H1 (cell line): ENCODE measurements at regions not wholly inside any gene's neighbourhood (a gene's known extent, or its start where the extent isn't known, plus 50 kb on each side); places are given as distances from the start of the nearest gene placed in this dataset.

Experiments
- CTCF ChIA-PET: fragments of 300-600 bp; sonication (Branson Sonifier 250); formaldehyde crosslinking; loops from one replicate; lab custom pipeline; 2021; ENCODE audit not compliant: partially characterized antibody; lab: Charles Lee
- POLR2A ChIA-PET: fragments of 300-600 bp; sonication (Branson Sonifier 250); formaldehyde crosslinking; loops from one replicate; lab custom pipeline; 2021; ENCODE audit warnings: inconsistent platforms; ENCODE audit not compliant: partially characterized antibody; lab: Charles Lee
- DNase-seq, 2 experiments: peaks; one replicate each; pipeline versions ENCODE4 v3.0.0 to v3.0.0-alpha.2; 2010 to 2022; ENCODE audit warnings: low spot score in 2 of 2, low read depth in 1 of 2, mixed read lengths in 1 of 2
- FAIRE-seq: peaks from 2 replicates; lab custom pipeline; 2011; peaks lifted over from hg19 to GRCh38; lab: Jason Lieb, UNC
- H2AFZ ChIP-seq: 2 replicates; pipeline ENCODE4 v1.8.1; 2012; ENCODE audit warnings: low read length, inconsistent platforms
- H2AK5ac ChIP-seq: 2 replicates; pipeline ENCODE4 v1.6.1; 2013; ENCODE audit warnings: low read depth, low read length
- H2BK120ac ChIP-seq: replicated peaks from 2 replicates; pipeline ENCODE3; 2013; ENCODE audit warnings: low read depth, low read length, inconsistent platforms
- H2BK12ac ChIP-seq: 2 replicates; pipeline ENCODE4 v1.6.1; 2013; ENCODE audit warnings: low read depth, low read length
- H2BK15ac ChIP-seq: 2 replicates; pipeline ENCODE4 v1.6.1; 2013; ENCODE audit warnings: low read length
- H2BK20ac ChIP-seq: 2 replicates; pipeline ENCODE4 v1.6.1; 2013; ENCODE audit warnings: low read length
- H2BK5ac ChIP-seq: 2 replicates; pipeline ENCODE4 v1.6.1; 2013; ENCODE audit warnings: low read depth, low read length
- H3K14ac ChIP-seq: 2 replicates; pipeline ENCODE4 v1.6.1; 2013; ENCODE audit warnings: inconsistent platforms; ENCODE audit not compliant: insufficient read length
- H3K18ac ChIP-seq: 2 replicates; pipeline ENCODE4 v1.6.1; 2013; ENCODE audit warnings: low read length; ENCODE audit errors: extremely low read depth
- H3K23ac ChIP-seq: 2 replicates; pipeline ENCODE4 v1.6.1; 2013; ENCODE audit warnings: inconsistent platforms; ENCODE audit not compliant: insufficient read length
- H3K23me2 ChIP-seq: 2 replicates; pipeline ENCODE4 v1.6.1; 2013; ENCODE audit warnings: low read depth, low read length
- H3K27ac ChIP-seq: 2 replicates; pipeline ENCODE4 v1.6.1; 2011; ENCODE audit warnings: low read depth, low read length, inconsistent platforms
- H3K27me3 ChIP-seq, 4 experiments: replicated peaks in 1 of 4; 1 replicate in 1 of 4; 2 replicates in 3 of 4; pipeline versions ENCODE4 v1.6.1 to v1.8.1; 2011 to 2013; ENCODE audit warnings: low read length in 3 of 4, mild to moderate bottlenecking in 3 of 4, inconsistent platforms in 2 of 4, mixed read lengths in 2 of 4, moderate library complexity in 1 of 4; ENCODE audit not compliant: control insufficient read depth in 3 of 4, insufficient read depth in 3 of 4; ENCODE audit errors: extremely low read depth in 1 of 4
- H3K36me3 ChIP-seq, 4 experiments: 2 replicates each; pipeline versions ENCODE4 v1.6.1 to v1.8.1; 2011 to 2013; ENCODE audit warnings: mild to moderate bottlenecking in 4 of 4, low read length in 3 of 4, moderate library complexity in 2 of 4, control low read depth in 1 of 4, inconsistent platforms in 1 of 4; ENCODE audit not compliant: insufficient read depth in 4 of 4, control insufficient read depth in 2 of 4
- H3K4ac ChIP-seq: replicated peaks from 2 replicates; pipeline ENCODE3; 2013; ENCODE audit warnings: low read length, low read depth, mixed read lengths, inconsistent platforms; ENCODE audit not compliant: insufficient read length
- H3K4me1 ChIP-seq, 4 experiments: replicated peaks in 1 of 4; 1 replicate in 1 of 4; 2 replicates in 3 of 4; pipeline versions ENCODE4 v1.6.1 to v1.8.1; 2011 to 2013; ENCODE audit warnings: low read length in 3 of 4, inconsistent platforms in 2 of 4, mixed read lengths in 1 of 4; ENCODE audit not compliant: insufficient read depth in 4 of 4, control insufficient read depth in 3 of 4
- H3K4me2 ChIP-seq, 2 experiments: 2 replicates each; pipeline versions ENCODE4 v1.6.1 to v1.8.1; 2011 to 2013; ENCODE audit warnings: low read depth in 2 of 2, low read length in 2 of 2, control low read depth in 1 of 2, inconsistent platforms in 1 of 2, mild to moderate bottlenecking in 1 of 2; ENCODE audit not compliant: insufficient read depth in 1 of 2
- H3K4me3 ChIP-seq, 4 experiments: fragments of 200-600, 300-600 bp in 1 of 4; sonication (generic), shearing (Covaris generic), sonication (Bioruptor Twin) in 1 of 4; 2 replicates each; pipeline versions ENCODE4 v1.5.1 to v1.8.1; 2011 to 2016; ENCODE audit warnings: low read length in 4 of 4, low read depth in 3 of 4, control low read depth in 2 of 4, inconsistent platforms in 2 of 4, mild to moderate bottlenecking in 2 of 4, mixed read lengths in 1 of 4, moderate library complexity in 1 of 4; ENCODE audit not compliant: insufficient read depth in 2 of 4; ENCODE audit errors: extremely low read depth in 1 of 4
- H3K56ac ChIP-seq: replicated peaks from 2 replicates; pipeline ENCODE3; 2013; ENCODE audit warnings: low read depth, mild to moderate bottlenecking, mixed read lengths, low read length, inconsistent platforms; ENCODE audit not compliant: insufficient read length
- H3K79me1 ChIP-seq: 2 replicates; pipeline ENCODE4 v1.6.1; 2013; ENCODE audit warnings: low read depth, low read length, control low read depth
- H3K79me2 ChIP-seq, 2 experiments: 2 replicates each; pipeline versions ENCODE4 v1.6.1 to v1.8.1; 2012 to 2013; ENCODE audit warnings: low read length in 2 of 2, mild to moderate bottlenecking in 2 of 2, inconsistent platforms in 1 of 2; ENCODE audit not compliant: insufficient read depth in 2 of 2, control insufficient read depth in 1 of 2
- H3K9ac ChIP-seq, 4 experiments: replicated peaks in 1 of 4; 1 replicate in 1 of 4; 2 replicates in 3 of 4; pipeline versions ENCODE4 v1.6.1 to v1.8.1; 2011 to 2013; ENCODE audit warnings: low read depth in 3 of 4, low read length in 3 of 4, control low read depth in 2 of 4, mild to moderate bottlenecking in 2 of 4, moderate library complexity in 2 of 4, inconsistent platforms in 1 of 4; ENCODE audit errors: extremely low read depth in 1 of 4
- H3K9me3 ChIP-seq, 2 experiments: 2 replicates each; pipeline versions ENCODE4 v1.6.1 to v1.8.1; 2012 to 2013; ENCODE audit warnings: mild to moderate bottlenecking in 2 of 2, moderate library complexity in 2 of 2, control low read depth in 1 of 2, inconsistent platforms in 1 of 2, low read depth in 1 of 2, low read length in 1 of 2, mixed read lengths in 1 of 2; ENCODE audit not compliant: insufficient read depth in 2 of 2
- H4K20me1 ChIP-seq, 2 experiments: replicated peaks in 1 of 2; 2 replicates each; pipeline versions ENCODE3 to v1.8.1; 2011 to 2013; ENCODE audit warnings: inconsistent platforms in 2 of 2, low read length in 2 of 2, mild to moderate bottlenecking in 1 of 2; ENCODE audit not compliant: insufficient read depth in 2 of 2, control insufficient read depth in 1 of 2
- H4K5ac ChIP-seq: 2 replicates; pipeline ENCODE4 v1.6.1; 2013; ENCODE audit warnings: low read length, low read depth, mixed read lengths, inconsistent platforms; ENCODE audit not compliant: insufficient read length
- H4K8ac ChIP-seq: 2 replicates; pipeline ENCODE4 v1.8.0; 2013; ENCODE audit warnings: mild to moderate bottlenecking, moderate library complexity, low read length, inconsistent platforms; ENCODE audit not compliant: insufficient read depth; ENCODE audit errors: extremely low read depth
- H4K91ac ChIP-seq: replicated peaks from 2 replicates; pipeline ENCODE3; 2013; ENCODE audit warnings: low read length, mixed read lengths, inconsistent platforms; ENCODE audit not compliant: insufficient read length
- CTBP2 ChIP-seq: IDR thresholded peaks from 2 replicates; pipeline ENCODE4 v1.7.0; 2011; ENCODE audit warnings: borderline replicate concordance, mild to moderate bottlenecking, moderate library complexity, mixed read lengths, low read length; ENCODE audit not compliant: insufficient read depth, insufficient read length
- EZH2 ChIP-seq: fragments of 200-600 bp; sonication (generic); IDR thresholded peaks from 2 replicates; pipeline ENCODE4 v1.7.1; 2012; ENCODE audit warnings: low read depth, mild to moderate bottlenecking, moderate library complexity, low read length, inconsistent platforms; ENCODE audit not compliant: severe bottlenecking
- FOSL1 ChIP-seq: IDR thresholded peaks from 2 replicates; pipeline ENCODE4 v1.6.1; 2011; ENCODE audit warnings: mild to moderate bottlenecking, low read depth, low read length, moderate library complexity; ENCODE audit not compliant: insufficient read depth
- GABPA ChIP-seq: IDR thresholded peaks from 2 replicates; pipeline ENCODE4 v1.6.1; 2011; ENCODE audit warnings: mild to moderate bottlenecking, low read length, moderate library complexity, borderline replicate concordance; ENCODE audit not compliant: insufficient read depth
- HDAC2 ChIP-seq, 2 experiments: fragments of 300-600 bp in 1 of 2; sonication (generic) in 1 of 2; IDR thresholded peaks; 2 replicates each; pipeline ENCODE4 v1.6.1; 2011 to 2012; ENCODE audit warnings: low read depth in 2 of 2, low read length in 2 of 2, mild to moderate bottlenecking in 2 of 2, moderate library complexity in 2 of 2, borderline replicate concordance in 1 of 2, inconsistent platforms in 1 of 2
- PHF8 ChIP-seq: fragments of 200-600 bp; sonication (generic); conservative IDR thresholded peaks from 2 replicates; pipeline ENCODE4 v1.7.1; 2012; ENCODE audit warnings: low read depth, mild to moderate bottlenecking, inconsistent platforms, low read length, moderate library complexity
- RAD21 ChIP-seq, 2 experiments: IDR thresholded peaks in 1 of 2; conservative IDR thresholded peaks in 1 of 2; 2 replicates each; pipeline ENCODE4 v1.6.1; 2011; ENCODE audit warnings: low read depth in 2 of 2, low read length in 2 of 2, improper control_type of control experiment in 1 of 2, inconsistent platforms in 1 of 2, mild to moderate bottlenecking in 1 of 2, moderate library complexity in 1 of 2
- RXRA ChIP-seq: IDR thresholded peaks from 2 replicates; pipeline ENCODE4 v1.6.1; 2011; ENCODE audit warnings: low read depth, mild to moderate bottlenecking, low read length, moderate library complexity; ENCODE audit not compliant: insufficient read depth
- SAP30 ChIP-seq: fragments of 300-600 bp; sonication (generic); IDR thresholded peaks from 2 replicates; pipeline ENCODE4 v1.7.1; 2012; ENCODE audit warnings: low read length, moderate library complexity, mild to moderate bottlenecking, inconsistent platforms; ENCODE audit not compliant: insufficient read depth, insufficient replicate concordance
- SP4 ChIP-seq: IDR thresholded peaks from 2 replicates; pipeline ENCODE4 v1.6.1; 2012; ENCODE audit warnings: low read length, inconsistent platforms
- TAF7 ChIP-seq: optimal IDR thresholded peaks from 2 replicates; pipeline ENCODE3; 2011; ENCODE audit warnings: low read depth, mild to moderate bottlenecking, inconsistent platforms, low read length, moderate library complexity, borderline replicate concordance
- TCF12 ChIP-seq: IDR thresholded peaks from 2 replicates; pipeline ENCODE4 v1.6.1; 2011; ENCODE audit warnings: low read depth, mild to moderate bottlenecking, low read length
- TEAD4 ChIP-seq: IDR thresholded peaks from 2 replicates; pipeline ENCODE4 v1.6.1; 2012; ENCODE audit warnings: low read depth, low read length, inconsistent platforms, mixed read lengths
- WGBS, 2 experiments: shearing (Covaris generic) in 1 of 2; methylation state at CpG; one replicate each; pipeline versions ENCODE4 v1.1.6 to v1.1.7; 2013 to 2015; ENCODE audit warnings: low lambda C conversion rate in 2 of 2, mixed read lengths in 2 of 2, inconsistent platforms in 1 of 2, low coverage in 1 of 2, missing lambda C conversion rate in 1 of 2; ENCODE audit not compliant: insufficient replicate concordance in 2 of 2, insufficient coverage in 1 of 2, insufficient read length in 1 of 2; ENCODE audit errors: extremely low coverage in 1 of 2, missing lambda C conversion rate in 1 of 2; 5-methylcytosine and 5-hydroxymethylcytosine counted together

DNA sequence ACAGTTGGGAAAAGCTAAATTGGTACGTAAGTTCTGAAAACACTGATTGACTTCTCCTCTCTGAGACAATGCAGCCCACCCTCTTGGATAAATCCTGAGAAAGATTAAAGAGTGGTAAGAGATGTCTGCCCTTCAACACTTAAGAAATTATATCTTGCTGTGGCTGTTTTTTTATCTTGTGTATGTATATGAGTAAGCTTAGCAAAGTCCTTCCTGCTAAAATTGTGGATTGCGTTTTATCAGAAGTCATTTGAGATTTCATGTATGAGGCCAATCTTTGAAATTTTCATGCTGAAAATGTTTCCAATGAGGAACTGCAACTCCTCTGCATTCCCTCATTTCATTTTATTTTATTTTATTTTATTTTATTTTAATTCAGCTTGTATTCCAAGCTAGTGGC, 106.2 kb upstream of the INHBA start:
- Histone ChIP-seq H3K23ac (no peak overlapping the region), H3K4me3 (peak overlapping the region in 1 of 4 experiments; percentile 7; a peak in 1 of 8 replicates), H4K91ac (no peak overlapping the region), H3K79me1 (no peaks in the 10 kb centered on the region), H4K8ac (no peak overlapping the region), H3K18ac (no peak overlapping the region), H3K23me2 (no peaks in the 10 kb centered on the region), H3K79me2 (no peaks in the 10 kb centered on the region), H3K14ac (no peak overlapping the region), H3K9ac (no peak overlapping the region), H3K4me1 (peaks cover 0 to 9% (median 3%) of the 10 kb centered on the region in 4 experiments; a peak in 3 of 7 replicates), H2BK5ac (peak overlapping the region; percentile 73; the same call in 1 of the 2 replicates), H2BK12ac (no peak overlapping the region; the same call in 1 of the 2 replicates), H3K4ac (no peak overlapping the region), H3K27ac (peak overlapping the region; percentile 56; the same call in 1 of the 2 replicates), H4K5ac (no peak overlapping the region), H3K27me3 (no peaks in the 10 kb centered on the region), H2AFZ (no peak overlapping the region), H4K20me1 (no peaks in the 10 kb centered on the region), H3K36me3 (no peaks in the 10 kb centered on the region), H3K56ac (no peak overlapping the region), H2BK20ac (peak overlapping the region; percentile 87; the same call in 1 of the 2 replicates), H2BK15ac (no peak overlapping the region), H2AK5ac (peak overlapping the region; percentile 24; the same call in 1 of the 2 replicates), H2BK120ac (peak overlapping the region; percentile 88), H3K4me2 (peak overlapping the region; percentile 1 to 17; a peak in 1 of 4 replicates), H3K9me3 (peaks cover 9% of the 10 kb centered on the region in 2 experiments; a peak in 2 of 4 replicates)
- POLR2A ChIA-PET = no interaction called here
- no peak for FAIRE-seq
- CTCF ChIA-PET = no interaction called here
- 88% methylated on average over 2 of the region's 2 CpGs; no CpG with 5 or more reads in 1 of the 2 experiments for WGBS, 2 experiments
- DNase-seq = no peak
- TF ChIP-seq GABPA = no peak
- no peak for TF ChIP-seq TCF12
- no peak for TF ChIP-seq RAD21 (IDR thresholded peaks at IDR 0.05 in 1 of 2, conservative IDR thresholded peaks at IDR 0.05 in 1 of 2; ENCODE audit: low read depth in 2 of 2, low read length in 2 of 2)
- TF ChIP-seq RXRA = no peak
- no peak for TF ChIP-seq TEAD4
- no peak for TF ChIP-seq SAP30
- no peak for TF ChIP-seq EZH2
- no peak for TF ChIP-seq SP4
- no peak for TF ChIP-seq PHF8
- no peak for TF ChIP-seq CTBP2
- TF ChIP-seq FOSL1 = no peak
- no peak for TF ChIP-seq HDAC2 (IDR thresholded peaks at IDR 0.05; ENCODE audit: borderline replicate concordance in 1 of 2, low read depth in 2 of 2, low read length in 2 of 2)
- TF ChIP-seq TAF7 = no peak
